Activated naive CD8-positive, alpha-beta T cell (primary cell): ENCODE measurements at regions not wholly inside any gene's neighbourhood (a gene's known extent, or its start where the extent isn't known, plus 50 kb on each side); places are given as distances from the start of the nearest gene placed in this dataset.
"Not testable (repeated sequence)": the region's sequence is repeated elsewhere in the genome, so short reads cannot be mapped to it uniquely, and the experiment has no call there.

Source experiments
- H3K27ac Mint-ChIP-seq: one replicate; pipeline ENCODE4 v1.8.0; 2021; ENCODE audit warnings: mixed read lengths
- H3K27me3 Mint-ChIP-seq: one replicate; pipeline ENCODE4 v1.8.0; 2021; ENCODE audit warnings: mixed read lengths
- H3K36me3 Mint-ChIP-seq: one replicate; pipeline ENCODE4 v1.8.0; 2021; ENCODE audit warnings: mixed read lengths
- H3K4me1 Mint-ChIP-seq: one replicate; pipeline ENCODE4 v1.8.0; 2021; ENCODE audit warnings: low read depth, mixed read lengths
- H3K4me3 Mint-ChIP-seq: one replicate; pipeline ENCODE4 v1.8.0; 2021; ENCODE audit warnings: mild to moderate bottlenecking, mixed read lengths
- H3K9me3 Mint-ChIP-seq: one replicate; pipeline ENCODE4 v1.8.0; 2021; ENCODE audit warnings: low read depth, mixed read lengths

DNA sequence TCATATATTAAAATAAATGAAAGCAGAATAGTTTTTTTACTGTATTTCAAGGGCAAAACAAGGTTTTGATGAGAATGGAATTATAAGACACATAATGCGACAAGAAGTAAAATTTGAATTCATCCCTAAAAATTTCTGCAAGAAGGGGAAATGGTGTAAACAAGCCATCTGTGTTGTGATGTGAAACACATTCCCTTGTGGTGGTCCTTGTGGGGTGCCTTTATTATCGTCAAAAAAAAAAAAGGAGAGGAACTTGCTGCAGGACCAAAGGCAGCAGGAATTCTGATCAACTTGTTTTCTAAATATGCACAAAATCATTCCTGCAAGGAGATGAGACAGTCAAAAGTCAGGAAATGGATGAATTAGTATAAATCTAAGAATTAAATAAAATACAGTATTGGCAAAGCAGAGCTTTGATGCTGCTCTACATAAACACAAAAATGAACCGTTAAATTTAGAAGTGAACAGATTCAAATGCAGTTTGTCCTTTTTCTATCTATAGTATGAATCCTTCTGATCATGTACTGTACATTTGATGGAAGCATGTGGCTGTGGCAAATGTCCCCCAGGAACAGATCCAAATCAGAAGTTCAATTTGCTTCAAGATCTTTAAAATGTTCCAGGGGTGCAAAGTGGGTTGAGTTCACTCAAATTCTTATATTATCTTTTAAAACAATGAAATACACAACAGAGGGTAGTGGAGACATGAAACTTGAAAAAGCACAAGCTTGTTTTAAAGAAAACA is 818.8 kb downstream of the PLCL1 start:
- H3K36me3 Mint-ChIP-seq: no peaks in the 10 kb centered on the region
- H3K4me3 Mint-ChIP-seq: no peak overlapping the region
- no peaks in the 10 kb centered on the region for H3K9me3 Mint-ChIP-seq

DNA sequence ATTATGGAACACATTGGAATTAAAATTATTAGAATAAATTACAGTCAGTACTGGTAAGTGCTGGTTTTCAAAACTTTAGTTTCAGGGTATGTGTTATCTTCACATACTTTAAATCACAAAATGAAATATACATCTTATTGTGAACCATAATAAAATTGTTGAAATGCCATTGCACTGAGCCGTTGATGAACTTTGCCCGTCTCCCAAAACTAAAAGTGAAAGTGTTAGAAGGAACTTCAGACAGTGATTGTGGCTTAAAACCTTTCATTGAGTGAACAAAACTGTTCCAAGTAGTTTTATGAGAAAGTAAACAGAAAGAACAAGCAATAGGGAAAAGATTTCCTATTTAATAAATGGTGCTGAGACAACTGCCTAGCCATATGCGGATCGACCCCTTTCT is 811.6 kb downstream of the PLCL1 start:
- H3K27ac Mint-ChIP-seq: no peak overlapping the region
- no peaks in the 10 kb centered on the region for H3K27me3 Mint-ChIP-seq
- H3K9me3 Mint-ChIP-seq: no peaks in the 10 kb centered on the region
- no peak overlapping the region for H3K4me3 Mint-ChIP-seq
- no peaks in the 10 kb centered on the region for H3K36me3 Mint-ChIP-seq
- H3K4me1 Mint-ChIP-seq: no peaks in the 10 kb centered on the region

More for the DNA sequence above, 818.8 kb downstream of the PLCL1 start:
- Mint-ChIP-seq H3K4me1 (no peaks in the 10 kb centered on the region), H3K27ac (no peak overlapping the region), H3K27me3 (no peaks in the 10 kb centered on the region)

DNA sequence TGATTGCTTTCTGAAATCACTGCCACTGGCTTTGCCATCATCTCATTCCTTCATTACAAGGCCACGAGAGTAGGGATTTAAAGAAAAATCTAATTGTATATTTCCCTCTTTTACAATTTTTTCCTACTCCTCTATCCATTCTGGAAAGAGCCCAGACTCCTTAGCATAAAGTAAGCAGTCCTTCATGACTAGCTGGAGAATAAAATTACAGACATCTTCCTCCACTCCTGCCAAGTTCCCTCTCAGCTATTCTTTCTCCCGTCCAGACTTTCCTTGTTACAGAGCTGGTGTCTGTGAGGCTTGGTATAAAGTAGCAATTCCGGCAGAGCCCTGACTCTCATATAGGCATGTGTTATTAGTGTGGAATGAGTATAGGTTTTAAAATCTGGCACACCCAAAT is 806.8 kb downstream of the PLCL1 start:
- no peaks in the 10 kb centered on the region for H3K27me3 Mint-ChIP-seq
- H3K9me3 Mint-ChIP-seq: no peaks in the 10 kb centered on the region
- H3K36me3 Mint-ChIP-seq: no peaks in the 10 kb centered on the region
- H3K27ac Mint-ChIP-seq: no peak overlapping the region
- no peak overlapping the region for H3K4me3 Mint-ChIP-seq
- no peaks in the 10 kb centered on the region for H3K4me1 Mint-ChIP-seq

GRCh38 chr2:198604599-198604998 is 800.2 kb downstream of the PLCL1 start:
- Mint-ChIP-seq H3K36me3 (no peaks in the 10 kb centered on the region), H3K9me3 (peaks cover 6% of the 10 kb centered on the region), H3K27me3 (no peaks in the 10 kb centered on the region), H3K27ac (no peak overlapping the region), H3K4me1 (no peaks in the 10 kb centered on the region), H3K4me3 (no peak overlapping the region)

DNA sequence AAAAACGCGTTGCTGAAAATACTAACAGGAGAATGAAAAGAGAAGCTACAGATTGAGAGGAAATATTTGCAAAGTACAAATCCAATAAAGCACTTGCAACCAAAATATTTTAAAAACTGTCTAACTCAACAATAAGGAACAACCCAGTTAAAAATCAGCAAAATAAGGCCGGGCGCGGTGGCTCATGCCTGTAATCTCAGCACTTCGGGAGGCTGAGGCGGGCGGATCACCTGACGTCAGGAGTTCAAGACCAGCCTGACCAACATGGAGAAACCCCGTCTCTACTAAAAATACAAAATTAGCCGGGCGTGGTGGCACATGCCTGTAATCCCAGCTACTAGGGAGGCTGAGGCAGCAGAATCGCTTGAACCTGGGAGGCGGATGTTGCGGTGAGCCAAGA is 798.6 kb downstream of the PLCL1 start:
- not testable (repeated sequence) for H3K27me3 Mint-ChIP-seq, H3K9me3 Mint-ChIP-seq, H3K4me1 Mint-ChIP-seq, H3K4me3 Mint-ChIP-seq, H3K27ac Mint-ChIP-seq, H3K36me3 Mint-ChIP-seq

DNA sequence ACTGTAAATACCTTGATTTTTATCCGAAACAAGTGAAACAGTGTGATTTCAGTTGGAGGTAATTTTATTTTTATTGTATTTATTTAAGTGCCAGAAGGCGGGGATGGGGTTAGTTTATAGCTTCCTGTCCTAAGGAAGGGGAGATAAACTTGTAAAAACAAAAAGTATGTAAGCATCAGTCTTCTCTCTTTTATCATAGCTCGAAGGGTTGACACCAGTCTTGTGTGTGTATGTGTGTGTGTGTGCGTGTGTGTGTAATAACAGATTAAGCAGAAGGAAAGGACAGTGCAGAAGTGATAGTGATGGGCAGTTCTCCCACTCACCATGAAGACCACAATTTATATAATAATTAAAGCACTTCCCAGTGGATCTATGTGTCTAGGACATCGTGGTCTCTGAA is 793.3 kb downstream of the PLCL1 start:
- Mint-ChIP-seq H3K4me3 (no peak overlapping the region), H3K9me3 (no peaks in the 10 kb centered on the region), H3K27ac (no peak overlapping the region), H3K27me3 (no peaks in the 10 kb centered on the region), H3K4me1 (no peaks in the 10 kb centered on the region), H3K36me3 (no peaks in the 10 kb centered on the region)

DNA sequence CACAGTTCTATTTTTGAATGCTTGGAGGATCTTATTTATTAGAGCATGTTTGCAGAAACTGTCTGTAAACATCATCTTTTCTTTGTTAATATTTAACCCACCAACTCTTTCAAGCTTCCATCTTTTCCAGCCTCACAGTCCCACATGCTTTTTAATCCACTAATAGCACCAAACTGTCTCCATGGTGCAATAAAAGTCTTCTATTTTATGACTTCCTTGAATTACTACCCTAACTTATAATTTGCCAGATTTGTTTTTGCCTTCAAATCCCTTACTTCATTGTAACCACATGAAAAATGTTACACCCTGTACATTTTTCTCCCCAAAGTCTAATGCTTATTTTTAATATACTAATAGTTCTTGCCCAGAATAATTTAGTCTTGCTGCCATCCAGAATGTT is 792.6 kb downstream of the PLCL1 start:
- no peak overlapping the region for H3K27ac Mint-ChIP-seq
- no peaks in the 10 kb centered on the region for H3K9me3 Mint-ChIP-seq
- no peaks in the 10 kb centered on the region for H3K27me3 Mint-ChIP-seq
- no peak overlapping the region for H3K4me3 Mint-ChIP-seq
- H3K4me1 Mint-ChIP-seq: no peaks in the 10 kb centered on the region
- no peaks in the 10 kb centered on the region for H3K36me3 Mint-ChIP-seq

- no peak overlapping the region for H3K4me3 Mint-ChIP-seq
- no peaks in the 10 kb centered on the region for H3K4me1 Mint-ChIP-seq
- H3K9me3 Mint-ChIP-seq: no peaks in the 10 kb centered on the region
- no peaks in the 10 kb centered on the region for H3K36me3 Mint-ChIP-seq
- no peaks in the 10 kb centered on the region for H3K27me3 Mint-ChIP-seq
- H3K27ac Mint-ChIP-seq: no peak overlapping the region
Measured at GRCh38 chr2:198595721-198596120, 791.3 kb downstream of the PLCL1 start.

DNA sequence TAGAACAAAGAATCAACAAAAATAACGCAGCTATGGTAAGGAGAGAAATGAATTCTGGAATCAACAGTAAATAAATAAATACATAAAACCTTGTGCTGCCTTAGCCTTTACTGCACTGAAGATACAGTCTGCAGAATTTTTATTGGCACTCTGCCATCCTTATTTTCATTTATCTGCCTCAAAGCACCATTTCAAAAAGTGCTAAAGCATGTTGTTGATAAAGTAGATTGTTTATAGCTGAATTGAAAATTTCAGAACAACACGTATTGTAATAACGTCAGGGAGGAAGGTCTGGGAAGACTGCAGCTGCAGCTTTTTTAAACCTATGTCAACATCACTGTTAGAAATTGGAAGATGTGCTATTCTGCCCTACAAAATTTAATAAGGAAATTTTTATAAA is 787.2 kb downstream of the PLCL1 start:
- no peaks in the 10 kb centered on the region for H3K4me1 Mint-ChIP-seq
- H3K4me3 Mint-ChIP-seq: no peak overlapping the region
- no peaks in the 10 kb centered on the region for H3K36me3 Mint-ChIP-seq
- H3K27me3 Mint-ChIP-seq: no peaks in the 10 kb centered on the region
- H3K27ac Mint-ChIP-seq: no peak overlapping the region
- H3K9me3 Mint-ChIP-seq: no peaks in the 10 kb centered on the region

DNA sequence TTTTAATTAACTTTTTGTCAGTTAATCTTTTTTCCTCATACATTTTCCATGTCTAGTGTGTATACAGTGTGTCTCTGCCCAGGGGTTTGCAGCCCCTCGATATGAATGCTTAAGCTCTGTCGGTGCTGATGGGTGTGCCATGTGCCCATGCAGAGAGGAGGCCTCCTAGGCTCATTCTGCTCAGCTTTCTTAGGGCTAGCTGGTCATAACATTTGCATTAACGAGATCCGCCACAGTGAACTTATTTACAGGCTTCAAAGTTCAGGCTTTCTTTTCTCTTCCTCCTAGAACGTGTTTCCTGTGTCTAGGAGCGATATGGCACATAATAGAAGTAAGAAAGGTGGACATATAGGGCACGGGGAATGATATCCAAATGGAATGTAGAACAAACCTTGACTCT is 783.3 kb downstream of the PLCL1 start:
- Mint-ChIP-seq H3K27me3 (no peaks in the 10 kb centered on the region), H3K4me1 (no peaks in the 10 kb centered on the region), H3K27ac (no peak overlapping the region), H3K36me3 (no peaks in the 10 kb centered on the region), H3K4me3 (no peak overlapping the region), H3K9me3 (no peaks in the 10 kb centered on the region)

DNA sequence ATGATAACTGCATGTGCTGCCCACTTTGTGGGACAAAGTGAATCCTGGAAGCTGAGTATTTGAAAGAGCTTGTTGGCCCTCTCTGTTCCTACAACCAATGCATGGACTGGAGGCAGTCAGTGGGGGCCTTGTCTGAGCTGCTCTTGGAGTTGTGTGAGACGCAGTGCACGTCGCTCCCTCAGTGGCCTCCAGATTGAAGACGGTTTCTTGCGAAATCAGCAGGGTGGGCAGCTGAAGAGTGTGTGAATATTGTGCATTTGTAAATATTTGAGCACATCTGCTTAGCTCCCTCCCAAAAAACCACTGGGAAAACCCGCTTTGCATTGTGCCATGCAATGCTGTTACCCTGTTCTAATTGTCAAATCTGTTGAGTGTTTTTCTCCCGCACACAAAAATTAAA is 782.8 kb downstream of the PLCL1 start:
- no peak overlapping the region for H3K27ac Mint-ChIP-seq
- no peaks in the 10 kb centered on the region for H3K36me3 Mint-ChIP-seq
- no peaks in the 10 kb centered on the region for H3K9me3 Mint-ChIP-seq
- H3K27me3 Mint-ChIP-seq: no peaks in the 10 kb centered on the region
- no peaks in the 10 kb centered on the region for H3K4me1 Mint-ChIP-seq
- H3K4me3 Mint-ChIP-seq: no peak overlapping the region

DNA sequence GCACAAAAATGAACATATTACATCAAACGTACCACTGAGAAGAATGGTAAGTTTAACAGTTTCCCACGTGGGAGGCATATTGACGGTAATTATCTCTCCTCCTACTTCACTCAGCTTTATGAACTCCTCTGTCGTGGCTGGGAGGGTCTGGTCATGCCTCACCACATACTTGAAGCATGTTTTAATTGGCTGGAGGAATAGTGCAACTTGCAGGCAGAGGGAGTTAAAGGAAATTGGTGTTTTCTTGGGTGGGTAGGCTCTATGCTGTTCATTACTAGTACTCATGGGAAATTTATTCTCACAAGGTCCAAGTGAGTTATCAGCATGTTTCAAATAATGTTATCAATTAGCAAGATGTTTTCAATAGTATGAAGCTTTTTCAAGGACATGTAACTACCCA is 767.0 kb downstream of the PLCL1 start:
- H3K9me3 Mint-ChIP-seq: peaks cover 3% of the 10 kb centered on the region
- no peak overlapping the region for H3K27ac Mint-ChIP-seq
- H3K4me3 Mint-ChIP-seq: no peak overlapping the region
- no peaks in the 10 kb centered on the region for H3K27me3 Mint-ChIP-seq
- no peaks in the 10 kb centered on the region for H3K4me1 Mint-ChIP-seq
- no peaks in the 10 kb centered on the region for H3K36me3 Mint-ChIP-seq

DNA sequence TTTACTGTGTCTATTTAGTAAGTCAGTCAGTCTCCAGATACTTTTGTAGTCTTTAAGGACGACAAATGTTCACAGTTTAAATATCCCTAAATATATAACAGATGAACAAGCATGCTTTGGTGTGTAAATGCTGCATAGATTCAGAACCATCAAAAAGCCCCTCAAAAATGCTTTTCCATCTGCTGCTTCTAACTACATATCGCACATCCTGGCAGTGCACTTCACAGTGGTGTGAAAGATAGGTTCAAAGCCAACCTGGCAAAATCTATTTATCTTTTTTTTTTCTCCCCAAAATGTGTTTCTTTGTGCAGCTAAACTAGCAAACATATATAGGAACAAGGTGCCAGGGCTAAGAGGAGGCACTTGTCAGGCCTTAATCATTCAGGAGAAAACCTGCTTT is 753.8 kb downstream of the PLCL1 start:
- H3K27me3 Mint-ChIP-seq: no peaks in the 10 kb centered on the region
- H3K27ac Mint-ChIP-seq: no peak overlapping the region
- H3K36me3 Mint-ChIP-seq: no peaks in the 10 kb centered on the region
- peaks cover under 1% of the 10 kb centered on the region for H3K9me3 Mint-ChIP-seq
- no peaks in the 10 kb centered on the region for H3K4me1 Mint-ChIP-seq
- H3K4me3 Mint-ChIP-seq: no peak overlapping the region

DNA sequence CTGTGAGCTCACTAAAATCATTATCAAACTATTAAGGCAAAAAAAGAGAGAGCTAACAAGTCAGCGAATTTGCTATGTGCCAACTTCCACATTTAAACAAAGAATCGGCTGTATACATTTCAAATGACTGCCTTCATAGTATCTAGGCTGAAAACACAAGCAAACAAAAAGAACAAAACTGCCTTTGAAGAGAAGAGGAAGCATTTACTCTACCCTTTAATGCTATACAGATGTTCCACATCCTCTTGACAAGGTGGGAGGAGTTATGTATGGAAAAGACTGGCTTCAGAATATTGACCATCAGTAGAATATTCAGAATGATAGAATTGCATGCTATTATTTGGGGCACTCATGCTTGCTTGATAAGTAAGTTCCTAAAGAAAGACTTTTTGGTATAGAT is 741.7 kb downstream of the PLCL1 start:
- Mint-ChIP-seq H3K36me3 (no peaks in the 10 kb centered on the region), H3K27me3 (no peaks in the 10 kb centered on the region), H3K4me1 (no peaks in the 10 kb centered on the region), H3K27ac (no peak overlapping the region), H3K4me3 (no peak overlapping the region), H3K9me3 (no peaks in the 10 kb centered on the region)

- H3K9me3 Mint-ChIP-seq: no peaks in the 10 kb centered on the region
- no peak overlapping the region for H3K27ac Mint-ChIP-seq
- H3K4me1 Mint-ChIP-seq: no peaks in the 10 kb centered on the region
- no peak overlapping the region for H3K4me3 Mint-ChIP-seq
- peaks cover 1% of the 10 kb centered on the region for H3K27me3 Mint-ChIP-seq
- H3K36me3 Mint-ChIP-seq: no peaks in the 10 kb centered on the region
Measured at GRCh38 chr2:198545411-198545810, 741.0 kb downstream of the PLCL1 start.

DNA sequence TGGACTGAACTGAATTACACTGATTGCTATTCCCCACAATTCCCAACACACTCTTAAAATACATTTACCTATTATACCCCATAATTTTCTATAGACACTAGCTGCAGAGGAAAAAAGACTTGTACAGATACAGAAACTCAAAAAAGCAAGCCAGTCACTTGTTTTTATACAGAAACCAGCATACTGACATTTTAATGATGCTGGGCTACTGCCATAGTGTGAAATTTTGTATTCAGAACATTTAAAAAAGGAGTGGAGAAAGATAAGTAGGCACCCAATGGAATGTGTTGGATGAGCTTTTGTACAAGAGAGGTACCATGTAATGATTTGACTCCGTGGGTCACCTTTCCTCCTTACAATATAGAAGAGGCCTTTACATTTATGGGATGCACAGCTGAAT is 740.1 kb downstream of the PLCL1 start:
- Mint-ChIP-seq H3K4me1 (no peaks in the 10 kb centered on the region), H3K36me3 (no peaks in the 10 kb centered on the region)

More for the DNA sequence above, 740.1 kb downstream of the PLCL1 start:
- Mint-ChIP-seq H3K4me3 (no peak overlapping the region), H3K9me3 (no peaks in the 10 kb centered on the region), H3K27me3 (peaks cover 1% of the 10 kb centered on the region), H3K27ac (no peak overlapping the region)
